ENCODE measurements at regions not wholly inside any gene's neighbourhood (a gene's known extent, or its start where the extent isn't known, plus 50 kb on each side); places are given as distances from the start of the nearest gene placed in this dataset.

GRCh38 chr2:78034706-78035105, 512.5 kb upstream of the LRRTM4 start:
- no peak for TF ChIP-seq CTCF (IDR thresholded peaks at IDR 0.05; ENCODE audit: low read depth, low read length, missing input control)
- TF ChIP-seq HNF4A (conservative IDR thresholded peaks at IDR 0.05) = no peak
- TF ChIP-seq TAF1 (conservative IDR thresholded peaks at IDR 0.05) = no peak
- TF ChIP-seq REST (IDR thresholded peaks at IDR 0.05) = no peak
- no peak for TF ChIP-seq GABPA (IDR thresholded peaks at IDR 0.05 in 1 of 2, conservative IDR thresholded peaks at IDR 0.05 in 1 of 2)
- TF ChIP-seq RAD21 (IDR thresholded peaks at IDR 0.05) = no peak
- TF ChIP-seq MAX (IDR thresholded peaks at IDR 0.05) = no peak
- no peak for TF ChIP-seq ZBTB33 (IDR thresholded peaks at IDR 0.05)
